Heart right ventricle (tissue), 16 donors: ENCODE measurements at regions not wholly inside any gene's neighbourhood (a gene's known extent, or its start where the extent isn't known, plus 50 kb on each side); places are given as distances from the start of the nearest gene placed in this dataset.

Experiments used
- ATAC-seq, 8 donors: fragments of 200-7000 bp; cut with Tn5 transposase; one replicate each; pipeline ENCODE4 v1.9.1; 2020; ENCODE audit warnings: mild to moderate bottlenecking in 8 of 8, moderate library complexity in 8 of 8, moderate number of reproducible peaks in 1 of 8
- DNase-seq, 2 donors: peaks; one replicate each; pipeline ENCODE4 v3.0.0-alpha.2; 2020
- H3K27ac ChIP-seq, 10 donors: fragments of 200-600 bp; sonication (generic) in 2 of 10; one replicate each; pipeline versions ENCODE4 v1.5.0 to v1.8.0; 2020 to 2022; ENCODE audit warnings: mild to moderate bottlenecking in 3 of 10
- H3K27me3 ChIP-seq, 7 donors: fragments of 200-600 bp; one replicate each; pipeline ENCODE4 v1.8.0; 2021 to 2022; ENCODE audit warnings: mild to moderate bottlenecking in 2 of 7
- H3K36me3 ChIP-seq, 9 donors: fragments of 200-600 bp; sonication (generic) in 1 of 9; one replicate each; pipeline versions ENCODE4 v1.5.0 to v1.8.0; 2020 to 2022; ENCODE audit warnings: mild to moderate bottlenecking in 2 of 9
- H3K4me1 ChIP-seq, 9 donors: fragments of 200-600 bp; sonication (generic) in 1 of 9; one replicate each; pipeline versions ENCODE4 v1.5.0 to v1.8.0; 2020 to 2022; ENCODE audit warnings: mild to moderate bottlenecking in 4 of 9
- H3K4me3 ChIP-seq, 10 donors: fragments of 200-600 bp; sonication (generic) in 2 of 10; one replicate each; pipeline versions ENCODE4 v1.5.0 to v1.8.0; 2020 to 2022; ENCODE audit warnings: mild to moderate bottlenecking in 7 of 10, moderate library complexity in 2 of 10
- H3K9me3 ChIP-seq, 11 donors: fragments of 200-600 bp in 10 of 11; sonication (generic) in 2 of 11; one replicate each; pipeline versions ENCODE4 v1.5.0 to v1.8.0; 2013 to 2022; ENCODE audit warnings: mild to moderate bottlenecking in 2 of 11, control low read depth in 1 of 11, moderate library complexity in 1 of 11
- WGBS, 2 donors: extraction: QIAGEN DNeasy Blood & Tissue Kit; methylation state at CpG; one replicate each; pipeline ENCODE4 v1.1.7; 2013; ENCODE audit warnings: inconsistent platforms in 1 of 2; 5-methylcytosine and 5-hydroxymethylcytosine counted together
- intact Hi-C, 10 donors: fragments of 100-400 bp; cut with DNase I; formaldehyde crosslinking; loops; one replicate each; pipeline versions ENCODE4 v1.11.1 to v1.14.2; 2022
- TF ChIP-seq, protein P1 (sequence below), 9 donors: fragments of 200-600 bp; sonication (generic) in 2 of 9; IDR thresholded peaks; one replicate each; pipeline versions ENCODE4 v1.5.0 to v1.8.0; 2021 to 2022; ENCODE audit warnings: antibody characterized with exemption in 9 of 9, mild to moderate bottlenecking in 5 of 9, moderate library complexity in 1 of 9
- donor health status: Arrhythmogenic right ventricular cardiomyopathy.
- donor health status: ischemic (EF 13 %, LVEDD 7.1; RV severe dilation, severe dysfunction).
- donor health status: healthy with polysubstance abuse.
- donor health status: DM: no; HTN: yes; CAD: no.
- donor health status: DM: no; HTN: no; CAD: no.
- donor health status: ischemic (EF 25% LVEDD 6.9; RV normal size, moderate dysfunction).
- donor health status: ischemic (EF 25% LVEDD 5.7; RV mildly dilated, moderate dysfunction).
- donor health status: healthy.
- donor health status: DM: yes; HTN: yes; CAD: no.
- donor health status: Ischemic cardiomyopathy.
- donor health status: ischemic (EF 35%, LVEDD 5.7; RV mildly dilated, moderate dysfunction).
- donor health status: nonischemic (EF 11% LVEDD 7.7; RV severe dilation, severe dysfunction).
- donor health status: DM: yes; HTN: yes; CAD: no.
- donor health status: PGD.
- donor health status: ischemic (EF 29% LVEDD 5.4; RV normal size, mild dysfunction).
- donor health status: nonischemic (EF 23%, LVEDD 6.1; RV moderate dilation, normal function).

- H3K9me3 ChIP-seq = no peaks in the 10 kb centered on the region
- no peak overlapping the region for H3K27ac ChIP-seq
- intact Hi-C loops = no loop called here
- H3K27me3 ChIP-seq = no peaks in the 10 kb centered on the region
- ATAC-seq (no peak), DNase-seq (no peak)
- no peak overlapping the region for H3K4me3 ChIP-seq
- no peaks in the 10 kb centered on the region for H3K4me1 ChIP-seq
- WGBS, 2 donors = 91 to 94% methylated on average over 1 of the region's 1 CpG
- TF ChIP-seq, protein P1, sequence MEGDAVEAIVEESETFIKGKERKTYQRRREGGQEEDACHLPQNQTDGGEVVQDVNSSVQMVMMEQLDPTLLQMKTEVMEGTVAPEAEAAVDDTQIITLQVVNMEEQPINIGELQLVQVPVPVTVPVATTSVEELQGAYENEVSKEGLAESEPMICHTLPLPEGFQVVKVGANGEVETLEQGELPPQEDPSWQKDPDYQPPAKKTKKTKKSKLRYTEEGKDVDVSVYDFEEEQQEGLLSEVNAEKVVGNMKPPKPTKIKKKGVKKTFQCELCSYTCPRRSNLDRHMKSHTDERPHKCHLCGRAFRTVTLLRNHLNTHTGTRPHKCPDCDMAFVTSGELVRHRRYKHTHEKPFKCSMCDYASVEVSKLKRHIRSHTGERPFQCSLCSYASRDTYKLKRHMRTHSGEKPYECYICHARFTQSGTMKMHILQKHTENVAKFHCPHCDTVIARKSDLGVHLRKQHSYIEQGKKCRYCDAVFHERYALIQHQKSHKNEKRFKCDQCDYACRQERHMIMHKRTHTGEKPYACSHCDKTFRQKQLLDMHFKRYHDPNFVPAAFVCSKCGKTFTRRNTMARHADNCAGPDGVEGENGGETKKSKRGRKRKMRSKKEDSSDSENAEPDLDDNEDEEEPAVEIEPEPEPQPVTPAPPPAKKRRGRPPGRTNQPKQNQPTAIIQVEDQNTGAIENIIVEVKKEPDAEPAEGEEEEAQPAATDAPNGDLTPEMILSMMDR (IDR thresholded peaks at IDR 0.05) = no peak
- H3K36me3 ChIP-seq = no peaks in the 10 kb centered on the region
These were observed 347.4 kb upstream of the PTBP2 start for GRCh38 chr1:96374076-96374762.

- intact Hi-C loops = no loop called here
- H3K36me3 ChIP-seq = no peaks in the 10 kb centered on the region
These were observed 344.7 kb upstream of the PTBP2 start for GRCh38 chr1:96376846-96377245.

DNA sequence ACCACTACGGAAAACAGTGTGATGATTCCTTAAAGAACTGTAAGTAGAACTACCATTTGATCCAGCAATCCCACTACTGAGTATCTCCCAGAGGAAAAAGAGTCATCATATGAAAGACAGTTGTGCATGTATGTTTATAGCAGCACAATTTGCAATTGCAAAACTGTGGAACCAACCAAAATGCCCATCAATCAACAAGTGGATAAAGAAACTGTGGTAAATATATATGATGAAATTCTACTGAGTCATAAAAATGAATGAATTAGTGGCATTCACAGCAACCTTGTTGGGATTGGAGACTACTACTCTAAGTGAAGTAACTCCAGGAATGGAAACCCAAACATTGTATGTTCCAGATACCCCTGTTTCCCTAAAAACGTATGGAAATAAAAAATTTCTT lies 337.0 kb upstream of the PTBP2 start:
- H3K27me3 ChIP-seq = no peaks in the 10 kb centered on the region
- 72 to 78% methylated on average over 2 of the region's 2 CpGs for WGBS, 2 donors
- no peaks in the 10 kb centered on the region for H3K36me3 ChIP-seq
- no peak for ATAC-seq
- H3K4me1 ChIP-seq = no peaks in the 10 kb centered on the region
- TF ChIP-seq, protein P1 (IDR thresholded peaks at IDR 0.05) = no peak
- no peak overlapping the region for H3K4me3 ChIP-seq
- intact Hi-C loops = no loop called here
- H3K27ac ChIP-seq = no peak overlapping the region
- no peak for DNase-seq
- H3K9me3 ChIP-seq = peaks cover 0 to 21% (median 6%) of the 10 kb centered on the region in 11 donors

More at GRCh38 chr1:96376846-96377245, 344.7 kb upstream of the PTBP2 start:
- ATAC-seq = no peak
- no peaks in the 10 kb centered on the region for H3K27me3 ChIP-seq
- DNase-seq = no peak
- peaks cover 0 to 3% (median 0%) of the 10 kb centered on the region in 11 donors for H3K9me3 ChIP-seq
- TF ChIP-seq, protein P1 (IDR thresholded peaks at IDR 0.05) = no peak
- no peak overlapping the region for H3K4me3 ChIP-seq
- no peak overlapping the region for H3K27ac ChIP-seq
- WGBS, 2 donors = 57 to 61% methylated on average over 1 of the region's 1 CpG
- H3K4me1 ChIP-seq = no peaks in the 10 kb centered on the region

DNA sequence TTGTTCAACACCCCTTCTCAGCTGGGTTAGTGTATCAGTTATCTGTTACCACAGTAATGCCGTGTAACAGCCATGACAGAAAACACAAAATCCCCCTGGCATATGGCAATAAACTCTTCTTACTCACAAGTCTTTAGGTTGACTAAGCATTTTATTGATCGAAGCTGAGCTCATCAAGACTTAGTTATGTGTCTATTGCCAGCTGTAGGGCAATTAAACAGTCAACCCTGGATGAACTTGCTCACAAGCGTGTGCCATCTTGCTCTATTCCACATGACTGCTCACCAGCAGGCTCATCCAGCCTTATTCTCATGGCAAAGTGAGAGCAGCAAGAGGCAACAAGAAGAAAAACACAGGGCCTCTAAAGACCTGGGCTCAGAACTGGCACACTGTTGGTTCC lies 333.8 kb upstream of the PTBP2 start:
- Histone ChIP-seq H3K4me1 (no peaks in the 10 kb centered on the region), H3K36me3 (no peaks in the 10 kb centered on the region), H3K27ac (no peak overlapping the region), H3K27me3 (no peaks in the 10 kb centered on the region), H3K4me3 (no peak overlapping the region), H3K9me3 (peaks cover 0 to 10% (median under 1%) of the 10 kb centered on the region in 11 donors)
- ATAC-seq (no peak), DNase-seq (no peak)
- intact Hi-C loops = no loop called here
- 92 to 95% methylated on average over 3 of the region's 3 CpGs for WGBS, 2 donors
- TF ChIP-seq, protein P1 (IDR thresholded peaks at IDR 0.05) = no peak
